Stimulated activated CD4-positive, alpha-beta T cell treated with anti-CD3 and anti-CD28 coated beads, Interleukin-15, amount 100 ng/mL, for 1 hour (primary cell): ENCODE measurements at regions not wholly inside any gene's neighbourhood (a gene's known extent, or its start where the extent isn't known, plus 50 kb on each side); places are given as distances from the start of the nearest gene placed in this dataset.
A peak's percentile ranks its signal among the peaks of the same experiment; 100 is the strongest.
"Not testable (repeated sequence)": the region's sequence is repeated elsewhere in the genome, so short reads cannot be mapped to it uniquely, and the experiment has no call there.

Experiments used
- DNase-seq, 2 donors: peaks; one replicate each; pipeline ENCODE4 v3.0.0-alpha.2; 2020; ENCODE audit warnings: low read depth in 1 of 2, low spot score in 1 of 2

- no peak for DNase-seq
These were observed 64.0 kb downstream of the GPRASP3 start for GRCh38 chrX:102784550-102784949.

GRCh38 chrX:102787283-102787682, 66.7 kb downstream of the GPRASP3 start:
- DNase-seq: no peak

GRCh38 chrX:102808336-102808735, 87.8 kb downstream of the GPRASP3 start:
- no peak for DNase-seq

GRCh38 chrX:102818269-102818668, 97.7 kb downstream of the GPRASP3 start:
- not testable (repeated sequence) for DNase-seq

GRCh38 chrX:102832661-102833060, 104.4 kb upstream of the RAB40AL start:
- DNase-seq: no peak

DNA sequence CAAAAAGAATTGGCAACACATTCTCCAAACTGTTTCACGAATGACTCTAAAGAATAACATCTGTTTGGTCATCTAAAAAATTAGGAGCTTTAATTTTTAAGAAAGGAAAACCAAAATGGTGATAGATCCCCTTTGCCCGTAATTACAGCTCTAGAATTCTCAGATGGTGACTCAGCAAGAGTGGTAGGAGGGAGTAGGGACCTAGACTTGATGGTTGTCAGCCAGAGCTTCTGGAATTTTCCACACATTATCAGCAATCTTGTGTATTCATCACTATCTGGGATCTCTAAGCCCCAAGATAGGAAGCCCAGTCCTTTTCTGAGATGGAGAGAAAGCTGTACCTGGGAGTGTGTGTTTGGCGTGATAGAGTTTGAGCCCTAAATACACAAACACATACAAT, 103.9 kb upstream of the RAB40AL start:
- DNase-seq: no peak

- no peak for DNase-seq
These were observed 101.4 kb upstream of the RAB40AL start for GRCh38 chrX:102835504-102836146.

- DNase-seq: no peak
These were observed 99.2 kb upstream of the RAB40AL start for GRCh38 chrX:102837847-102838246.

GRCh38 chrX:102840871-102841705, 96.0 kb upstream of the RAB40AL start:
- DNase-seq: no peak

GRCh38 chrX:102841706-102842003, 95.4 kb upstream of the RAB40AL start:
- no peak for DNase-seq

GRCh38 chrX:102845020-102845419, 92.1 kb upstream of the RAB40AL start:
- no peak for DNase-seq

- no peak for DNase-seq
These were observed 90.4 kb upstream of the RAB40AL start for GRCh38 chrX:102846544-102847236.

- no peak for DNase-seq
These were observed 89.7 kb upstream of the RAB40AL start for GRCh38 chrX:102847362-102847761.

DNA sequence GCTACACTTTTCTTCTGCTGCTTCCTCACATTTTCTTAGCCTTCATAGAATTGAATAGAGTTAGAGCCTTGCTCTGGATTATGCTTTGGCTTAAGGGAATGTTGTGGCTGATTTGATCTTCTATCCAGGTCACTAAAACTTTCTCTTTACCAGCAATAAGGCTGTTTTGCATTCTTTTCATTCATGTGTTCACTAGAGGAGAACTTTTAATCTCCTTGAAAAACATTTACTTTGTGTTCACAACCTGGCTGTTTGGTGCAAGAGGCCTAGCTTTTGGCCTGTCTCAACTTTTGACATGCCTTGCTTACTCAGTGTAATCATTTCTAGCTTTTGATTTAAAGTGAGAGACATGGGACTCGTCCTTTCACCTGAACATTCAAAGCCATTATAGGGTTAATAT, 87.7 kb upstream of the RAB40AL start:
- DNase-seq: no peak

DNA sequence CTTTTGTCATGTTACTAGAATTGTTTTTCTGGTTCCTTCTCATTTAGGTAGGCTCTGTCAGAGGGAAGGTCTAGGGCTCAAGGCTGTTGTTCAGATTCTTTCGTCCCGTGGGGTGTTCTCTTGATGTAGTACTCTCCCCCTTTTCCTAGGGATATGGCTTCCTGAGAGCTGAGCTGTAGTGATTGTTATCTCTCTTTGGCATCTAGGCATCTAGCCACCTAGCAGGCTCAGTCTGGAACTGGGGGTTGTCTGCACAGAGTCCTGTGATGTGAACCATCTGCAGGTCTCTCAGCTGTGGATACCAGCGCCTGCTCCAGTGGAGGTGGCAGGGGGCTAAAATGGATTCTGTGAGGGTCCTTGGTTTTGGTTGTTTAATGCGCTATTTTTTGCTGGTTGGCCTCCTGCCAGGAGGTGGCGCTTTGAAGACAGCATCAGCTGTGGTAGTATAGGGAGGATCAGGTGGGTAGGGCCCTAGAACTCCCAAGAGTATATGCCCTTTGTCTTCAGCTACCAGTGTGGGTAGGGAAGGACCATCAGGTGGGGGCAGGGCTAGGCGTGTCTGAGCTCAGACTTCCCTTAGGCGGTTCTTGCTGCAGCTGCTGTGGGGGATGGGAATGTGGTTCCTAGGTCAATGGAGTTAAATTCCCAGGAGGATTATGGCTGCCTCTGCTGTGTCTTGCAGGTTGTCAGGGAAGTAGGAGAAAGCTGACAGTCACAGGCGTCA, 78.1 kb upstream of the RAB40AL start:
- DNase-seq: not testable (repeated sequence)

DNA sequence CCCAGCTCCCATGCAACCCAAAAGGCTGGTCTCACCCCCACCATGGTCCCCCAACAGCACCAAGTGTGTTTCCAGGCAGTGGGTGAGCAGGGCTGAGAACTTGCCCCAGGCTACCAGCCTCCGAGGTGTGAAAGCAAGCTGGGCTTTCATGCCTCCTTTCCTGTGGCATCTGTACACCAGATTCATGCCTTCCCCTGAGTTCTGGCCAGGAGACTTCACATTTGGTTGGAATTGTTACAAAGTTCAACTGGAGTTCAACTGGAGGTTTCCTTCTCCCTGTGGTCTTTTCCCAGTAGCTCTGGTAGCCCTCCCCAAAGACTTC, 77.6 kb upstream of the RAB40AL start:
- DNase-seq: no peak

GRCh38 chrX:102860235-102860634, 76.8 kb upstream of the RAB40AL start:
- no peak for DNase-seq

- DNase-seq: peak; percentile 48 to 71
These were observed 73.3 kb upstream of the RAB40AL start for GRCh38 chrX:102863735-102864134.

DNA sequence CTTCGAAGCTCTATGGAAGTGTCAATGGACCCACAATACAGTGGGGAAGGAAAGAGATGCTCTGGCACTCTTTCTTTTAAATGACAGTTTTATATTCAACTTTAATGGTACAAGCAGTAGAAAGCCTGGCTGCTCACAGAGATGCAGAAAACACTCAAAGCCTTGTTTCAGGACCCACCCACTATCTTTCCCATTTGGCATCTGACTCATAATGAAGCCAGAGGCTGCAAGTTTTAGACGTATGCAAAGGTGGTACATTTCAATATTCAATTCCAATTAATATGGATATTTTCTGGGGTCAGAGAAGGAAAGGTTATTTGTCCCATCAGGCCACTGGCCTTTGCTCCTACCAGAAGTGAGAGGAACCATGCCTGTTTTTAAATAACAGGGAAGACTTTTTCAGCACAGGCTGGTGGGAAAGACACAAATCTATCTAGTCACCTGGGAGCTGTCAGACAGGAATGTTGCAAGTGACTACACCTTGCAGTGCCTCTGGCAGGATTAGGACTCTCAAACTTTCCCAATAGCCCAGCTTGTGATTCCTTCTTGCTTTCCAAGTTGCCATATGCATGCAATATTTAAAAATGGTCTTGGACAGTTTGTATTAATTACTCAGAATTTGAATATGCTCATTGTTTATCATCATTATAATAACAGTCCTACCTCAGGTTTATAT, 70.0 kb upstream of the RAB40AL start:
- no peak for DNase-seq

DNA sequence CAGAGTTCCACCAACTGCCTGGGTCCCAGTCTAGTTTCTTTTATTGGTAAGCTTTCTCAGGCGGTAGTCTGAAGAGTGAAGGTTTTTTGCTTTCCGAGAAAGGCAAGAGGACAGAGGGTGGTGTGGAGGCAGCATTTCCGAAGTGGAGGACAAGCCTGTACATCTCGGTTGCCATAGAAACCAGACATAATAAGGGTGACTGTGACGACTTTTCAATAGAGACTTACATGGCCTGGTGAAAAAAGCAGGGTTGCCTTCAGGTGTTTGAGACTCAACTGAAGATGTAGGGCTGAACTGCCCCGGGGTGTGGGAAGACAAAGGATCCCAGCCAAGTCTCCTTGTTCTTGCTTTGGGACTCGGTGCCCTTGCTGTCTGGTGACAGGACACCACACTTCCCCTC, 53.6 kb upstream of the RAB40AL start:
- no peak for DNase-seq
